Bronchial epithelial cell (primary cell): ENCODE measurements at regions not wholly inside any gene's neighbourhood (a gene's known extent, or its start where the extent isn't known, plus 50 kb on each side); places are given as distances from the start of the nearest gene placed in this dataset.

Source experiments
- DNase-seq: peaks from one replicate; pipeline ENCODE4 v3.0.0-alpha.2; 2010; ENCODE audit warnings: low read depth
- FAIRE-seq: peaks from 2 replicates; lab custom pipeline; 2011; peaks lifted over from hg19 to GRCh38; lab: Jason Lieb, UNC
- H3K27me3 ChIP-seq: 2 replicates; pipeline ENCODE4 v1.5.1; 2011; ENCODE audit warnings: low read length; ENCODE audit not compliant: control insufficient read depth, insufficient read depth
- H3K36me3 ChIP-seq: 2 replicates; pipeline ENCODE4 v1.5.1; 2011; ENCODE audit warnings: low read length; ENCODE audit not compliant: control insufficient read depth, insufficient read depth
- H3K4me3 ChIP-seq: 2 replicates; pipeline ENCODE4 v1.5.1; 2011; ENCODE audit warnings: mild to moderate bottlenecking, low read depth, low read length, control low read depth
- CTCF ChIP-seq: IDR thresholded peaks from 2 replicates; pipeline ENCODE4 v1.5.1; 2011; ENCODE audit warnings: mild to moderate bottlenecking, moderate library complexity, low read length, control low read depth, inconsistent platforms; ENCODE audit not compliant: insufficient read depth, severe bottlenecking

DNA sequence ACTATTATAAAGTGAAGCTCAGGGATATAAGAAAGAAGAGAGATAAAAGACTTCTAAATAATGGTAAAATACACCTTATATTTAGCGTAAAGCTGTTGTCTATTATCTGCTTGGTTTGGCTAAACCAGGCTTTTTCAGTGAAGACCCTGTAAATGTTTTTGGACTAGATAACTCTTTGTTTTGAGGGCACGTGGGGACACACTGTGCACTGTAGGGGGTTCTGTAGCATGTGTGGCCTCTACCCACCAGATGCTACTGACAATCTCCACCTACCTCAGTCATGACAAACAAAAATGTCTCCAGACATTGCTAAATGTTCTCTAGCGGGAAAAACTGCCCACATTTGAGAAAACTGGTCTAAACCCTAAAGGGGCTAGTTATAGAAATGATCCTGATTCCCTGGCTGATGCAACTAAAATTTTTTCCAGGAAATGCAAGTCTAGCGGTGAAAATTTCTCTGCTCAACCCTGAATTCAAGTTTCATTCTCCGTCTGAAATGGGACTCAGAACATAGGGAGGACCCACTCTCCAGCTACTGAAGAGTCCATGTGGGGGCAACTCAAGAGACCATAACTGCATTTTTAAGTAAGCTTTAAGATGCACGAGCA lies 355.2 kb upstream of the RASGEF1B start:
- DNase-seq (no peak), FAIRE-seq (no peak)
- no peak for TF ChIP-seq CTCF
- H3K36me3 ChIP-seq, result no peaks in the 10 kb centered on the region
- H3K4me3 ChIP-seq, result no peak overlapping the region
- no peaks in the 10 kb centered on the region for H3K27me3 ChIP-seq

DNA sequence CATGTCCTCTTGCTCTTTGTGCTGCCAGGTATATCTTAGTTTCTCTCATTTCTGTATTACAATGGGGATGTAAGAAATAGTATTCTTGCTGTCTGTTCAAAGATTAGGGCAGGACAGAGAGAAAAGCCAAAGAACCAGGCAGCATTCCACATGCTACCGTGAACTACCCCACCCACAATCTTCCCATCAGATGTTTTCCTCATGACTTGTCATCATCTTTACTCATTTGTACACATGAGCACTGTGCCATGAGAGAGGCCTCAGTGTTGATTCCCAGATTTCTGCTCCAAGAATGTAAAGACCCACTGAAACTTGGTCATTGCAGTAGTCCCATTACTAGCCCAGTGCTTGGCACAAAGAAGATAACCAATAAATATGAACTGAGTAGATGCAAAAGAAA lies 354.6 kb upstream of the RASGEF1B start:
- TF ChIP-seq CTCF, result no peak
- Histone ChIP-seq H3K36me3 (no peaks in the 10 kb centered on the region), H3K4me3 (no peak overlapping the region), H3K27me3 (no peaks in the 10 kb centered on the region)
- FAIRE-seq (no peak), DNase-seq (peak; percentile 19)

- Histone ChIP-seq H3K36me3 (no peaks in the 10 kb centered on the region), H3K4me3 (no peak overlapping the region), H3K27me3 (no peaks in the 10 kb centered on the region)
- DNase-seq, result no peak
- TF ChIP-seq CTCF, result no peak
- no peak for FAIRE-seq
Measured at GRCh38 chr4:81818385-81818920, 346.7 kb upstream of the RASGEF1B start.

- Histone ChIP-seq H3K36me3 (no peaks in the 10 kb centered on the region), H3K4me3 (no peak overlapping the region), H3K27me3 (no peaks in the 10 kb centered on the region)
- DNase-seq (no peak), FAIRE-seq (no peak)
- no peak for TF ChIP-seq CTCF
Measured at GRCh38 chr4:81816031-81816761, 344.5 kb upstream of the RASGEF1B start.

- no peak for DNase-seq
- H3K36me3 ChIP-seq, result no peaks in the 10 kb centered on the region
- no peaks in the 10 kb centered on the region for H3K27me3 ChIP-seq
- no peak overlapping the region for H3K4me3 ChIP-seq
- TF ChIP-seq CTCF, result no peak
- no peak for FAIRE-seq
Measured at GRCh38 chr4:81814987-81815541, 343.4 kb upstream of the RASGEF1B start.
